Middle frontal gyrus (tissue), 1 donor: ENCODE measurements at regions not wholly inside any gene's neighbourhood (a gene's known extent, or its start where the extent isn't known, plus 50 kb on each side); places are given as distances from the start of the nearest gene placed in this dataset.
A peak's percentile ranks its signal among the peaks of the same experiment; 100 is the strongest.
"Not testable (repeated sequence)": the region's sequence is repeated elsewhere in the genome, so short reads cannot be mapped to it uniquely, and the experiment has no call there.

Source experiments
- DNase-seq: peaks from one replicate; pipeline ENCODE4 v3.0.0-alpha.2; 2015; ENCODE audit warnings: low spot score; ENCODE audit errors: extremely low spot score

- not testable (repeated sequence) for DNase-seq
Observed at GRCh38 chr16:15307184-15307583, 70.9 kb downstream of the NPIPA5 start.

- DNase-seq = not testable (repeated sequence)
Observed at GRCh38 chr16:15305889-15306288, 72.2 kb downstream of the NPIPA5 start.

DNA sequence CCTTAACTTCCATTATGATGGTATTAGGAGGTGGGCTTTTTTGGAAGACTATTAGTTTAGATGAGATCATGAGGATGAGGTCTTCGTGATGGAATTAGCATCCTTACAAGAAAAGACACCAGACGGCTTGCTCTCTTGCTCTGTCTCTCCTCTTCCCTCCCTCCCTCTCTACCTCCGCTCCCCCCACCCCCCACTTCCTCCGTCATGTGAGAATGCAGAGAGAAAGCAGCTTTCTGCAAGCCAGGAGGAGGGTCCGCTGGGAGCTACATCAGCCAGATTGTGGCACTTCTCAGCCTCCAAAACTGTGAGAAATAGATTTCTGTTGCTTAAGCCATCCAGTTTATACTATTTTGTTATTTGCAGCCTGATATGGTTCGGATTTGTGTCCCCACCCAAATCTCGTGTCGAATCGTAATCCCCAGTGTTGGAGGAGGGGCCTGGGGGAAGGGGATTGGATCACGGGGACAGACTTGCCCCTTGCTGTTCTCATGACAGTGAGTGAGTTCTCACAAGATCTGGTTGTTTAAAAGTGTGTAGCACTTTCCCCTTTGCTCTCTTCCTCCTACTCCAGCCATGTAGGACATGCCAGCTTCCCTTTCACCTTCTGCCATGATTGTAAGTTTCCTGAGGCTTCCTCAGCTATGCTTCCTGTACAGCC lies 74.3 kb downstream of the NPIPA5 start:
- DNase-seq = not testable (repeated sequence)

DNA sequence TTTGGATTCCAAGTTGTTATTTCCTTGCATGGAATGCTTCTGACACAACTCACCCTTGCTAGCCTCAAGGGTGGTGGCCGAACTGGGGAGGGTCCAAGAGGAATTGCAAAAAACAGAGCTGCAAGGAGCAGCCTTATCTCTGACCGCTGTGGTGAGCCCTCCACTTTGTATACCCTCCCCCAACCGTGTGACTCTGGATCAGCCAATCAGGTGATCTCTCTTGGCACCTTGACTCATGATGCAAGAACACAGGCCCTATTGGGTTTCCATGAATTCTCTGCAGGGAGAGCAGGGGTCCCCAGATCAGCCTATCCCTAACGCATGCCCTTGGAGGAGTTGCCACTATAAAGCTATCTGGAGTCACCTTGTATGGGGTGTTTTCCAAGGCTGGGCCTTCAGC lies 81.0 kb downstream of the NPIPA5 start:
- DNase-seq = not testable (repeated sequence)

DNA sequence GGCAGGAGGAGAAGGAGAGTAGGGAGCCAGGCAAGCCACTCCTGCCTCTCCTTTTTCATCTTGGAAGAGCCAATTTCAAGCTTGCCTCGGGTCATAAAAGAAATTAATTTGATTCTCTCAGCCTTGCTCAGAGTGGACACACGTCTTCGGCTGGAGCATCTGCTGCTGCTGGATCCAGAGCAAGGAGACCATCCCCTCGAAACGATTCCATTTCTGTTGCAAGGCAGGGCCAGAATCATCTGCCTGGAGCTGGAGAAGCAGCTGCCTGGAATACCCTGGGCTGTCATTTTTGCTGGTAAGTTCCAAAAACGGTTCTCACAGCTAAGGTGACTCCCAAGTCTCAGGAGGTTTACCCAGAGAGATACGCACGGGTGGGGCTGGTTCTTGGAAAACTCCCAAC lies 103.3 kb downstream of the NPIPA5 start:
- not testable (repeated sequence) for DNase-seq

- DNase-seq = not testable (repeated sequence)
Observed at GRCh38 chr16:15273964-15274363, 104.1 kb downstream of the NPIPA5 start.

DNA sequence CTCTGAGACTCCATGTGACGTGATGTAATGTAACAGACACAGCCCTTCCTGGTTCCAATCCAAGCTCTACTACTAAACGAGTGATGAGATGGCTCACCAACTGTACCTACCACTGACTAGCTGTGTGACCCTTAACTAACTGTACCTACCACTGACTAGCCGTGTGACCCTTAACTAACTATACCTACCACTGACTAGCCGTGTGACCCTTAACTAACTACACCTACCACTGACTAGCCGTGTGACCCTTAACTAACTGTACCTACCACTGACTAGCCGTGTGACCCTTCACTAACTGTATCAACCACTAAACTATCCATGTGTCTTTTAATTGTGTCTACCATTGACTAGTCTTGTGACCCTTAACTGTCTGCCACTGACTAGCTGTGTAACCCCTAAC lies 111.2 kb downstream of the NPIPA5 start:
- not testable (repeated sequence) for DNase-seq

DNA sequence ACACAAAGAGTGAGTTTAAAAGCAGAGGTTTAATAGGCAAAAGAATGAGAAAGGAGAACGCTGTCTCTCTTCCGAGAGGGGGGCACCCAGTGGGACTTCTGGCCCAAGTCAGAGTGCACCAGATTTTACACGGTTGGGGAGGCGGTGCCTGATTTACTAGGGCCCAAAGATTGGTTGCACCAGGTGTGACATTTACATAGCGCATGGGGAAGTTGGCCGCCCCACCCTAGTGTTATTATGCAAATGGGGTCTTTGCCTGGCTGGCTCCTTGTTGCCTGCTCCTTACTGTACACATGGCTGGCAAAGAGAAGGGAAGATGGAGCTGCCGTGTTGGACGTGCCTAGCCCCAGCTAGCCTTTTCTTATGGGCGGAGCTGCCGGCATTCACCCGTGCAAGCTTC lies 115.9 kb downstream of the NPIPA5 start:
- not testable (repeated sequence) for DNase-seq

DNA sequence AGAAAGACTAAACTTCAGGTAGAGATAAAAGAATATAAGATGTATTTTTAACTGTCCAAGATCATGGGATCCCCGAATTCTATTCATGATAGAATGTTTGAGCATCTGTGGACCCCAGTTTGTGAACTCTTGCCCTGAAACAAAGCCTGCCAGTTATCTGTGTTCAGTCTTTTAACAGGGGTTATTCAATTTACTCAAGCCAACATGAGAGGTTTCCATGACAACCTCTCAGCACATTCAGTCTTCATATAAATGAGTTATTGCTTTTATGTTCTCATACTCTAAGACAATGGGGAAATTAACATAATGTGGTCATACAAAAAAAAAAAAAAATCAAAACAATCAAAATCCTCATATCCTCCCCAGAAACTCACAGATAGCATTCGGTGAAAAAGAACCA lies 130.1 kb downstream of the NPIPA5 start:
- not testable (repeated sequence) for DNase-seq

DNA sequence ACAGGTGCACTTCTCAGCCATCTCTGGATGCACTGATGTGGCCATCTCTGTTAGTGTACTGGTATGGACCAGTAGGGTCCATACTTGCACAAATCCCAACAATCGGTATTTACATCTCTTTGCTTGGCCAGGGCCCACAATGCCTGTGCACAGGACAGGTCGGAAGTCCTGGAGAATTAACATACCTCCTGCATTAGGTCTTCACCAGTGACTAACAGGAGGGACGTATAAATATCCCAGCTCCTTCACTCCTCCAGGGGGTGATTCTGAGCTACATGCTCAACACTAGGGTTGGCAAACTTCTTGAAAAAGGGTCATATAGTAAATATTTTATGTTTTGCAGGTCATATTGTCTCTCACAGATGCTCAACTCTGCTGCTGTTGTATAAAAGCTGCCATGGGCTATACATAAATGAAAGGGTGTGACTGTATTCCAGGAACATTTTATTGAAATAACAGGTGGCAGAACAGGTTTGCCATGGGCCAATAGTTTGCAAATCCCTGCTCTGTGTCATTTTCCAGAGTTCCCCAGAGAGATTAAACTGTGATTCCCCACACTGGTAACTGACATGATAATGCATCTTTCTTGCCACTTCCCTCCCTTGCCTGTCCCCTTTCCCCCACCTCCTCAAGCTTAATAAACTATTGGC lies 141.3 kb downstream of the NPIPA5 start:
- DNase-seq = not testable (repeated sequence)

DNA sequence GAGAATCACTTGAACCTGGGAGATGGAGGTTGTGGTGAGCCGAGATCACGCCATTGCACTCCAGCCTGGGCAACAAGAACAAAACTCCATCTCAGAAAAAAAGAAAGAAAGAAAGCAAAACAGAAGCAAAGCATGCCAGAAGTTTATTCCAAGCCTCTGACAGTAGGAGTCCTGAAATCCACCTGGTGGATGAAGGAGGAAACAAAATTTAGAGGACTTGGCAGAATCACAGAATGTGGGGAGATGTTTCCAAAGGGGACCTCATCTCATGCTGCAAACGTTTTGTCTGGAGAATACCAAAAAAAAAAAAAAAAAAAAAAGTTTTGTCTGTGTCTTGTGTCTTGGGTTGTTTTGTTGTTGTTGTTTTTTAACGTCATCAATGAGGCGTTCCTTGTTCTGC lies 141.1 kb upstream of the RRN3 start:
- not testable (repeated sequence) for DNase-seq

- DNase-seq = not testable (repeated sequence)
Observed at GRCh38 chr16:15234702-15235101, 140.6 kb upstream of the RRN3 start.

DNA sequence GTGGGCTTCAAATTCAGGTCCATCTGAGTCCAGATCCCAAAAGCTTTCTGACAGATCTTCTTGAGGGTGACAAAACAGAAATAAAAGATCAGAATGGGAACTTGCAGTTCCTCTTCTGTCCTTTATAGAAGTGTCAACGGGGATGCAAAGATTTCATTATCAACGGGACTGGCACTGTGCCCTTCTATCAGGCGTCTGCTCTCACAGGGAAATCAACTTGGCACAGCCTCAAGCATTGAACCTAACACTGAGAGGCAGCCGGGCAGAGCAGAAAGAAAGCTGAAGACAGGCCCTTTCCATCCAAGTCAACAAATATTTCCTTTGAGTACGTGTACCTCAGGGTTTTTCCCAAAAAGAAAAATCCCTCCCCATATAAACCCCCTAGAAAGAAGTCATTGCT lies 136.4 kb upstream of the RRN3 start:
- not testable (repeated sequence) for DNase-seq

DNA sequence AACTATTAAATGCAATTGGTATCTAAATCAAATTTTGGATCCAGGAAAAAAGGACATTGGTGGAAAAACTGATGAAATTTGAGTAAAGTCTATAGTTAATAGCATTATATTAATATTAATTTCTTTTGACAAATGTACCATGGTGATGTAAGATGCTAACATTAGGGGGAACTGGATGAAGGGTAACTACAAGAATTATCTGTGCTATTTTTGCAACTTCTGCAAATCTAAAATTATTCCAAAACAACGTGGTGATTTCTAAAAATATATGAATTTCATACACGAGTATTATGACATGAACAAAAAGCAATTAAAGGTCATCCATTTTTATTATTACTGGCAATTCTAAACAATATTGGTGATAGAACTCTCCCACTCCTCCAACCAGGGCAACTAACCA lies 135.6 kb upstream of the RRN3 start:
- not testable (repeated sequence) for DNase-seq

- DNase-seq = not testable (repeated sequence)
Observed at GRCh38 chr16:15224651-15225050, 130.6 kb upstream of the RRN3 start.

DNA sequence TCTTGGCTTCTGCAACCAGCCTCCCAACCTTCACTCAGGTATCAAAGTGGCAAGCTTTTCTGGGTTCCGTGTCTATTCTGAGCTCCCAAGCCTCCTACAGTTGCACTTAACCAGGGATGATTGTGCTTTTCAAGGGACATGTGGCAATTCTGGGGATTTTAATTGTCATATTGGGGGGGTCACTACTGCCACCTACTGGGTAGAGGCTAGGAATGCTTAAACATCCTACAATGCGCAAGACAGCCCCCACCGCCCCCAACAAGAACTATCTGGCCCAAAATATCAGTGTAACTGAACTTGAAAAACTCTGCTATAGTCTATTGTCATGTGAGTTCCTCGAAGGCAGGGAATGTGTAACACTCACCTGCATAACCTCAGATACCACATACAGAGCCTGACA lies 129.3 kb upstream of the RRN3 start:
- DNase-seq = not testable (repeated sequence)

- DNase-seq = peak; percentile 2
Observed at GRCh38 chr16:15219679-15220615, 125.9 kb upstream of the RRN3 start.

DNA sequence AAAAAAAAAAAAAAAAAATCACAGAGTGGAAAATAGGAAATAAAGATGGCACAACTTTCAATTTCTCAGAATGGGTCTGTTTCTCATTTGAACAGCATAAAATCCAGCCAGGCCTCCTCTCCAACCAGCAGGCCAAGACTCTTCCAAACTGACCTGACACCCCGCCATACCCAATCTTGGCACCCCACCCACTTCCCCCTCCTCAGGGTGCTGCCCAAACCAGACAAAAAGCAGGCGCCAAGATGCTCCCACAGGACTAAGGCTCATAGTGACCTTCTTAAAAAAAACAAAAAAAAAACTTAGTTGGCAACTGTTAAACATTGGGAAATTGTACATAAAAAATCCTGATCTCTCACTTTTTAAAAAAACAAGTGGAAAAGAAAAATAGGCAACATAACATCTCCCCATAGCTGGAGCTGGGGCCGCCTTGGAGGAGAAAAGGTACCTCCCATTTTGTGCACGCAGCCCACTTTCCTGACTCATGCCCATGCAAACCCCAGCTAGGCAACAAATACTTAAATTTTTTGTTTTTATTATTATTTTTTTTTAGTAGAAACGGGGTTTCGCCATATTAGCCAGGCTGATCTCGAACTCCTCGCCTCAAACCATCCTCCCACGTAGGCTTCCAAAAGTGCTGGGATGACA lies 124.9 kb upstream of the RRN3 start:
- DNase-seq = not testable (repeated sequence)

DNA sequence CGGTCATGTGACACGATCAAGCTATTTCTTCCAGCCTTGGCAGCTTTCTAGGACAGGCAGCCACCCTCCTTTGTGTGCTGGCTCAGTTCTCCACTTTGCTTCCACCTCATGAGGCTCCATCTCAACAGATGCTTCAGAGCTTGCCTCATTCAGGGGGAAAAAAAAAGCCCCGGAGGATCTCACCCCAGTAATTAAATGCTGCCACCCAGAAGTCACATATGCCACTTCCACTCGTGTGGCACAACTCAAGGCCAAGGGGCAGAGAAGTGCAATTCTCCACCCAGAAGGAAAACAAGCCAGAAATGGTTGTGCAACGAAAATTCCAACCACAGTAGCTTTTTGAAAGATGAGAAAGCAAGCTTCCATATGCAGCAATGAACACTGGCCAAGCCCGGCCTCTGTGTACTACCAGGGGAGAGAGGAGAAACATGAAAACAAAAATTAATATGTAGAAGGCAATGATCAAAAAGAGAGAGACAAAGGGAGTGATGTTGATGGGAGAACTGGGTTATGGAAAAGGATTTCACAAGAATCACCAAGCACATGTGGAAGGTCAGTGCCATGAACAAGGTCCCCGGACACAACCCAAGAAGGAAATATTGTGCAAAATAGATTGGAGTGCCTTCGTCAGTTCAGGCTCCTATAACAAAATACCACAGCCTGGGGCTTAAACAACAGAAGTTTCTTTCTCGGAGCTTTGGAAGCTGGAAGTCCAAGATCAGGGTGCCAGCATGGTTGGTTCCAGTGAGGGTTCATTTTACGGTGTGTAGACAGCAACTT lies 113.3 kb upstream of the RRN3 start:
- DNase-seq = not testable (repeated sequence)

DNA sequence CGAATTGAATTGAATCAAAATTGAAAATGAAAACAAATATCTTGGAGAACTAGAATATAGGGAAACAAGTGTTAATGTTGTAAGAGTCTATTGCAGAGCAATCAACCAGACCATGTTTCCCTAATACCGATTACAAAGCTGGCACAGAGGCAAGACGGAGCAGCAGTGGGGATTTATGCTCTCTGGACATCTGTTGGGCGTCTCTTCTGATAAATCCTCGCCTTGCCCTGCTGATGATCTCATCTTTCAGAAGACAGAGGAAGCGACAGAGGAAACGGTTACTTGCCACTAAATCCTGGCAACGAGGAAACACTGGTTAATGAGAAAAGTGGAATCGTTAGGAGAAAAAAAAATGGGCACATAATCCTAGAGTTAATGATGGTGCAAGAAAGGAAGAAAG lies 112.4 kb upstream of the RRN3 start:
- not testable (repeated sequence) for DNase-seq

DNA sequence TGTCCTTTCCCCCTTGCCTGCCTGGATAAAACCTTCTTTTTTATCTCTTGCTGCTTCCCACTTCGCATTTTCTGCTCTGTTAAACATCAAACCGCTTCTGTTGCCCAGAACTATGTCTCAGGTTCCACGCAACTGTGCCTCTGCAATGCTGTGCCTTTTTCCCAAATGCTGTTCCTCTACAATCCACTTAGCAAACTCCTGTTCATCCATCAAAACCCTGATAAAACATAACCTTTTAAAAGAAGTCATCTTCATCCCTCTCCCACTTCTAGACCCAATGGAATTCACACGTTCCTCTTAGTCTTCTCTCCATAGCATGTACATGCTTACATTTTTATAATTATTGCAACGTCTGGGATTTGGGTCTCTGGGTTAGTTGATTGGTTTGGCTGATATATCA lies 111.9 kb upstream of the RRN3 start:
- DNase-seq = not testable (repeated sequence)
